ENCODE measurements at regions not wholly inside any gene's neighbourhood (a gene's known extent, or its start where the extent isn't known, plus 50 kb on each side); places are given as distances from the start of the nearest gene placed in this dataset.

DNA sequence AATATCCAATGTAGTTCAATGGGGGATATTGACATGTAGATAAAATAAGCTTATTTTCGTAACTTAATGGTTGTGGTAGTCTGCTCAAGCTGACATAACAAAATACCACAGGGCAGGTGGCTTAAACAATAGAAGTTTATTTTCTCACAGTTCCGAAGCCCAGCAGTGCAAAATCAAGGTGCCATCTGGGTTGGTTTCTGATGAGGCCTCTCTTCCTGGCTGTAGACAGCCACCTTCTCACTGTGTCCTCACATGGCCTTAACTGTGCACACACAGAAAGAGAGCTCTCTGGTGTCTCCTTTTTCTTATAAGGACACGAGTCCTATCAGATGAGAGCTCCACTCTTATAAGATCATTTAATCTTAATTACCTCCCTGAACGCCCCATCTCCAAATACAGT is 64.8 kb upstream of the IPO9 start:
- no peak for DNase-seq
- in situ Hi-C loops (cut with HindIII; ENCODE audit: low pct_ligation_motif_present, low pct_unique_long_range_greater_than_20kb, low sequenced_read_pairs): no loop called here

GRCh38 chr1:201764579-201764978 is 64.4 kb upstream of the IPO9 start:
- in situ Hi-C loops (cut with HindIII; ENCODE audit: low pct_ligation_motif_present, low pct_unique_long_range_greater_than_20kb, low sequenced_read_pairs): no loop called here
- DNase-seq: no peak

DNA sequence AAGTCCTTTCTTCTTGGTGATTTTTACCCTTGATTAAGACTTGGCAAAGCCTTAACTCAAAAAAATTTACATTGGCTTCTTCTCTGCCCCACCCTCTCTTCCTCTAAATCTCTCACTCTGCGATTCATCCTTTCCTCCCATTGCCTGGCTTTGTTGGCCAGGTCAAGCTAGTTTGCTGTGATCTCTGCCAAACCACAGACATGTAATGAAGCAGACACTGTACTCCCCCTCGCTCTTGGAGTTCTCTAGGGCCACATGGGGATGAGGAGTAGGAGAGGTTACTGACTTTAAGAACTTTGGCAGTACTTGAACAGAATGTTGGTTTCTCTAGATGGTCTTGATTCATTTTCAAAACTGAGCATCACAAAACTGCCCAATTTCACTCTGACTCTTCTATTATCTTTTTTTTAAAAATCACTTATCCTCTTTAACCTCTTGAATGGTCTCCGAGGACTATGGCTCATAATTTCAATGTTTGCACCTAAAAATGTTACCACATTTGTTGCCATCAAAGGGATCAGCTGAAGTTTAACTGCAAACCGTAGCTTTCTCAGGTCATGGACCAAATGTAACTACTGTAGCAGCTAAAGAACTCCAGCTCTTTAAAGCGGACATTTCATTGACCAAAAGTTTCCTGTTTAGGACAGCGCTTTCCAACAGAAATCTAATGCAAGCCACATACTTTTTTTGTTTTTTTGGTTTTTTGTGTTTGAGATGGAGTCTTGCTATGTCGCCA is 62.7 kb upstream of the IPO9 start:
- peak; percentile 53 for DNase-seq
- in situ Hi-C loops (cut with HindIII; ENCODE audit: low pct_ligation_motif_present, low pct_unique_long_range_greater_than_20kb, low sequenced_read_pairs): no loop called here

DNA sequence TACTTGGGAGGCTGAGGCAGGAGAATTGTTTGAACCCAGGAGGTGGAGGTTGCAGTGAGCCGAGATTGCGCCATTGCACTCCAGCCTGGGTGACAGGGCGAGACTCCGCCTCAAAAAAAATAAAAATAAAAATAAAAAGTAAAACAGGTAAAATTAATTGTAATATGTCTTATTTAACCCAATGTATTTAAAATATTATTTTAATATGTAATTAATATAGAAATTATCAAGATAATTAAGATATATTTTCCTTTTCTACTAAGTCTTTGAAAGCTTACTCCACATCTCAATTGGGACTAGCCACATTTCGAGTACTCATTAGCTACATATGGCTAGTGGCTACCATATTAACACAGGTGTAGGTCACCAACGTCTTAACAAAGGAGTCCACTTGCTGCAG is 61.6 kb upstream of the IPO9 start:
- in situ Hi-C loops (cut with HindIII; ENCODE audit: low pct_ligation_motif_present, low pct_unique_long_range_greater_than_20kb, low sequenced_read_pairs): no loop called here
- no peak for DNase-seq

- no peak for DNase-seq
- in situ Hi-C loops (cut with HindIII; ENCODE audit: low pct_ligation_motif_present, low pct_unique_long_range_greater_than_20kb, low sequenced_read_pairs): no loop called here
Observed at GRCh38 chr1:201769072-201769471, 59.9 kb upstream of the IPO9 start.

GRCh38 chr1:201769966-201770365 is 59.0 kb upstream of the IPO9 start:
- DNase-seq: no peak
- in situ Hi-C loops (cut with HindIII; ENCODE audit: low pct_ligation_motif_present, low pct_unique_long_range_greater_than_20kb, low sequenced_read_pairs): no loop called here

GRCh38 chr1:201771466-201771865 is 57.5 kb upstream of the IPO9 start:
- in situ Hi-C loops (cut with HindIII; ENCODE audit: low pct_ligation_motif_present, low pct_unique_long_range_greater_than_20kb, low sequenced_read_pairs): no loop called here
- no peak for DNase-seq

DNA sequence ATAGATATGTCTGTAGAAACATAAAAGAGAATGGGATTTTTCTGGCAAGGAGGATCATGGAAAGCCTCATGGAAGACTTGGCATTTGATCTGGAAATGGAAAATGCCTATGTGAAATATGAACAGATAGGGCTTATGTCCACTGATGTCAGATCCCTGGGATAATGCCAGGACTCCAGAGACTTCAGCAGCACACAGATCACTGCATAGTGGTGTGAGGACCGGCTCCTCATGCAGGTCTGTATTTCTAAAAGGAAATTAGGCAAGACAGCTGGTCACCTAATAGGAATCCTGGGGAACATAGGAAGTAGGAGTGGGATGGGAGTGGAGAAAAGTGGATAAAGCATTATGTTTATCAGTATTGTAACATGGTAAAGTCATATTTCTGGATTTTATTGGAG is 56.8 kb upstream of the IPO9 start:
- in situ Hi-C loops (cut with HindIII; ENCODE audit: low pct_ligation_motif_present, low pct_unique_long_range_greater_than_20kb, low sequenced_read_pairs): no loop called here
- no peak for DNase-seq

- no peak for DNase-seq
- in situ Hi-C loops (cut with HindIII; ENCODE audit: low pct_ligation_motif_present, low pct_unique_long_range_greater_than_20kb, low sequenced_read_pairs): no loop called here
Observed at GRCh38 chr1:201773764-201774163, 55.2 kb upstream of the IPO9 start.

GRCh38 chr1:201774224-201774982 is 54.6 kb upstream of the IPO9 start:
- no peak for DNase-seq
- in situ Hi-C loops (cut with HindIII; ENCODE audit: low pct_ligation_motif_present, low pct_unique_long_range_greater_than_20kb, low sequenced_read_pairs): no loop called here

GRCh38 chr1:201774983-201775344 is 54.0 kb upstream of the IPO9 start:
- in situ Hi-C loops (cut with HindIII; ENCODE audit: low pct_ligation_motif_present, low pct_unique_long_range_greater_than_20kb, low sequenced_read_pairs): loop anchor here (25.0 kb wide), 1 partner anchor 238 kb away; the partner anchor contains the start of gene NAV1
- DNase-seq: no peak

GRCh38 chr1:201775380-201775779 is 53.6 kb upstream of the IPO9 start:
- no peak for DNase-seq
- in situ Hi-C loops (cut with HindIII; ENCODE audit: low pct_ligation_motif_present, low pct_unique_long_range_greater_than_20kb, low sequenced_read_pairs): loop anchor here (25.0 kb wide), 1 partner anchor 238 kb away; the partner anchor contains the start of gene NAV1

DNA sequence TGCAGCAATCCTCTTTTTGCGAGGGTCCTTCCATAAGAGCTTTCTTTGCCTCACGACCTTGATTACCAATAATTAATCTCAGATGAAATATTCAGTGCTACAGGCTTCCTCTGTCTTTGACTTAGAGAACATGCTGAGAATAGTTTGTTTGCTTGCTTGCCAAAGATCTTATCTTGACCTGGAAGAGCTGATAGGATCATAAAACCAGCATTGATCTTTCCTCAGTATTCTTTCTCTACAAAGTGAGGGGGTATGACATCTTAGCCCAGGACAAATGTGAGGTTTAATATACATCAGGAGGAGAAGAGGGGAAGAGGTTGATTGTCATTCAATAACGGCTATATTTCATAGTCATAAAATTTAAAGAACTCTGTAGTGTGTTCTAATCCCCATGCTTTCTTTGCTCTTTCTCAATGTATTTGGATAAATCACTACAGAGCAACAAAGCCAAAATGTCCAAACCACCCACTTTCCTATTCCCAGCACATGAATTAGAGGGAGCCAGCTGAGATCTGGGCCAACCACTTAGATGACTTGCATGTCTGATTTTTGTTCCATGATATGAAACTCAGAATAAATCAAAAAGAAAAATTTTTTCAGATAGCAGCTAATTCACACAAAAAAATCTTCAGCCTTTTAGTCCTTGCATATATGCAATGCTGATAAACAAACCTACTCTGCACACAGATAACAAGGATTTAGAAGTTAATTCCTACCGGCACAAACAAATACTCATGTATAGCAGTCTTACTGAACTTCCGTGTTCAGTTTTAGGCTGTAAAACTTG is 50.5 kb upstream of the IPO9 start:
- DNase-seq: no peak
- in situ Hi-C loops (cut with HindIII; ENCODE audit: low pct_ligation_motif_present, low pct_unique_long_range_greater_than_20kb, low sequenced_read_pairs): loop anchor here (25.0 kb wide), 1 partner anchor 241 kb away; the partner anchor contains the start of gene NAV1
